HG03442 (cell line): ENCODE measurements at regions not wholly inside any gene's neighbourhood (a gene's known extent, or its start where the extent isn't known, plus 50 kb on each side); places are given as distances from the start of the nearest gene placed in this dataset.

Experiments
- ATAC-seq: cut with Tn5 transposase; IDR thresholded peaks from one replicate; pipeline ENCODE4 v1.9.1; 2021; ENCODE audit warnings: mild to moderate bottlenecking, moderate library complexity; ENCODE audit not compliant: unreplicated experiment

- ATAC-seq = no peak
Measured at GRCh38 chr1:229760478-229760996, 134.5 kb downstream of the URB2 start.

GRCh38 chr1:229762891-229763290 lies 136.8 kb downstream of the URB2 start:
- no peak for ATAC-seq

- no peak for ATAC-seq
Measured at GRCh38 chr1:229768232-229768631, 142.2 kb downstream of the URB2 start.

- ATAC-seq = no peak
Measured at GRCh38 chr1:229769006-229769405, 143.0 kb downstream of the URB2 start.

GRCh38 chr1:229769809-229770208 lies 143.8 kb downstream of the URB2 start:
- no peak for ATAC-seq

- ATAC-seq = no peak
Measured at GRCh38 chr1:229778794-229779193, 152.7 kb downstream of the URB2 start.

- no peak for ATAC-seq
Measured at GRCh38 chr1:229781453-229781852, 155.4 kb downstream of the URB2 start.

DNA sequence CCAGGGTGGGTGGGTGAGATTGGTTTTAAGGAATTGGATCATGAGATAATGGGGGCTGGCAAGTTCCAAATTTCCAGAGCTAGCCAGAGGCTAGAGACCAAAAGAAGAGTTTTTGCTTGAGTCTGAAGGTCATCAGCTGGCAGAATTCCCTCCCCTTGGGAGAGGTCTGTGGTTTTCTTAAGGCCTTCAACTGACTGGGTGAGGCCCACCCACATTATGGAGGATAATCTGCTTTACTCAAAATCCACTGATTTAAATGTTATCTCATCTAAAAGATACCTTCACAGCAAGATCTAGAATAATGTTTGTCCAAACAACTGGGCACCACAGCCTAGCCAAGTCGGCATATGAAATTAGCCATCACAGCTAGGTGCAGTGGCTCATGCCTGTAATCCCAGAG lies 156.4 kb downstream of the URB2 start:
- ATAC-seq = no peak

DNA sequence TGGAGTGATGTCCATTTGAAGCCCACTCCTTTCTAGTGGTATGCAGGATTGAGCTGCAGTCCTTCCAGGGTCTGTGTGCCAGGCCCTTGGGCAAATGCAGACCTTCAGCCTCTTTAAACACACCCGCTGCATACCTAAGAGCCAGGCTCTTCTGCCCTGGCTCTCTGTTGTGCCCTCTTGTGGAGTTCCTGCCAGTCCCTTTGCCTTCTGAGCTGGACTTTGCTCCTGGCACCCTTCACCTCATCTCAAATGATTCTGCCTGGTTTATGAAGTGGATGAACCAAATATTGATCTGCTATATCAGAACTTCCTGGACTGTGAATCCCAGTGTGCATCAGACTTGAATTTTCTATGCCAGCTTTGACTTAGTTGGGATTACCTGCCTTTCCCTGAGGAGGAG lies 158.8 kb downstream of the URB2 start:
- ATAC-seq = no peak

DNA sequence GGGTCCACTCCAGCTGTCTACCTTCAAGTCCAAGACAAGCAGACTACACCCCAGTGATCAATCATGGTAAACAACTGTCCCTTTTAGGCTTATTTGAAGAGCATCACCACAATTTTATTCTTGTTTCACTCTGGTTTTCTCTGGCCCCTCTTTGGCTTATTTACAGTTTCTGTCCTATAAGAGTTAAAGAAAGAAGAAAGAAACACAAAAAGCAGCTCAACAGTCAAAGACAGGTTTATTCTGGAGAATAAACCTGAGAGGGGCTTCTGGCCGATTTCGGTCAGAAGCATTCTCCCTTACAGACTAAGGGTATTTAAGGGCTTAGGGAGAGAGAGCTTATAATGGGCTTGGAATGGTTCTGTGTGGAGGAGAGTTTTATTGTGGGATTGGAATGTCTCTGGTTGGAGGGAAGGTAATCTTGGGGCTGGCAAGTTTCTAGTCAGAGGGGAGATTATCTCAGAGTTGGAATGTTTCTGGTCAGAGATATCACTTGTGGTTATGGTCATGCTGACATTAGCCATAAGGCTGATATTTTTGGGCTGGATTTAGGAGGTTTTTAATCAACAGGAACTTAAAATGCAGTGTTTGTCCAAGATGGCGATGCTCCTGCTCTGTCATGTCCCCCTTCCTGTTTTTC lies 161.0 kb downstream of the URB2 start:
- no peak for ATAC-seq

GRCh38 chr1:229788004-229788403 lies 162.0 kb downstream of the URB2 start:
- ATAC-seq = no peak

GRCh38 chr1:229792012-229792975 lies 166.2 kb downstream of the URB2 start:
- ATAC-seq = no peak

- no peak for ATAC-seq
Measured at GRCh38 chr1:229793488-229793887, 167.4 kb downstream of the URB2 start.

DNA sequence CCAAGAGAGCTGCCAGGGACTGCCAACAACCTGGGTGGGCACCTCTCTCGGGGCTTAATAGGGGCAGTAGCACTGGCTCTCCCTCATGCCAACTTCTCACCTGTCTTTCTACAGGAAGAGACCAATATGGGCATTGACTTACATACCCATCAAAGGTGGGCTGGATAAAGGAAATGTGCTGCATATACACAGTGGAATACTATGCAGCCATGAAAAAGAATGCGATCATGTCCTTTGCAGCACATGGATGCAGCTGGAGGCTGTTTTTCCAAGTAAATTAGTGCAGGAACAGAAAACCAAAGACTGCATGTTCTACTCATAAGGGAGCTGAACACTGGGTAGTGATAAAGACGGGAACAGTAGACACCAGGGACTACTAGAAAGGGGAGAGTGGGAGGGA lies 172.5 kb downstream of the URB2 start:
- no peak for ATAC-seq

DNA sequence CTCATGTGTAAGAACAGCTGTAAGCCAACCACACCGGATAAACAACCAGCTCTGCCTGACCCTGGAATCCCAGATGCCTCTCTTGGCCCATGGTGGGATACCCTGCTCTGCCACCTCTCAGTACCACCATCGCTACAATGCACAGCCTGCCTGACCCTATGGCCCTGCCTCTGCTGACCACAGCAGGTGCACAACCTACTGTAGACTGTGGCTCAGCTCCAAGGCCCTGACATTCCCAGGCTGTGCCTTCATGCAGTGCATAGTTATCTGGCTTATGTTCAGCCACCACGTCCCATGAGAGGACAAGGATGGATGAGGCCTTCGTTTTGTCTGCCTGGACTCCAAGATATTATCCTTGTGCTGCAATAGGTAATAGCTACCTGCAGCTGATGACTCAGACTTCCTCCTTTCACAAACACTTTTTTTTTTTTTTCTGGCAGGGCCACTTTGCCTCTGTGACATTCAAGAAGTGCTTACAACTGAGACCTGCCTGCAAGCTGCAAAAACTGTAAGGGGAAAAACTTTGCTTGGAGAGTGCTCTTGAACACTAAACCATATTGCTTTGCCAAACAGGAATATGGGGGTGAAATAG lies 177.7 kb downstream of the URB2 start:
- no peak for ATAC-seq

DNA sequence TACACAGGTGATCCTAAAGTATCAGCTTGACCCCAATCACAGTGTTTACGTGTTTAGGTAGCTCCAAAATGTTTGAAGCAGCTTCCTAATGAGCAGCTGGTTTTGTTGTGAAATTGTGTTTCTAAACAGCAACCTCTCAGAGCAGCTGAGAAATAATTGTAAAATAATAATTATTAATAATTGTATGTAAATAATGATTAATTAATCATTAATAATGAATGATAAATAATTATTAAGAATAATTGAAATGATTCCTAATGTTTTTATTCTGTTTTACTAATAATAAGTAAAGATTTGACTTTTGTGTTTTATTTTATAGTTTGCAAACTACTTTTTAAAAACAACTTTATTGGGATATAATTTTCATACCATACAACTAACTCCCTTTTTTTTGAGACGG lies 182.2 kb downstream of the URB2 start:
- ATAC-seq = no peak

GRCh38 chr1:229810140-229810539 lies 184.1 kb downstream of the URB2 start:
- ATAC-seq = no peak

GRCh38 chr1:229810961-229811360 lies 184.9 kb downstream of the URB2 start:
- no peak for ATAC-seq

GRCh38 chr1:229812148-229812547 lies 186.1 kb downstream of the URB2 start:
- ATAC-seq = no peak

GRCh38 chr1:229812693-229813092 lies 186.6 kb downstream of the URB2 start:
- ATAC-seq = no peak

DNA sequence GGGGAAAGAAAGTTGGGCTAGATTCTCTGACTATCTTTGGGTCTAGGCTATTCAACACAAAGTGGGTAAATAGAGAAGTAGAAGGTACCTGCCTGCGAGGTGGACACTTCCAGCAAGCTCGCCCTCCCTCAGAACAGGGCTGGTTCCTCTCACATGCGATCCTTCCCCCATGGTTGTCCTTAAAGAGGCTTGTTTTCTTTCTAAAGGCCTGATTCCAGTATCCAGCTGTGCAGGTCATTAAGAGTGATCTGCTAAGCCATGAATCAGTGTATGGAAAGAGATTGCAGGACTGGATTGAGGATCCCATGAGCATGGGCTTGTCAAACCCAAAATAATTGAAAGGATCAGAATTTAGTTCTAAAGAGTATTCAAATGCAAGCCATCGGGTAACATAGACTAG lies 189.0 kb downstream of the URB2 start:
- no peak for ATAC-seq

- ATAC-seq = no peak
Measured at GRCh38 chr1:229815961-229816360, 189.9 kb downstream of the URB2 start.
